ENCODE measurements at regions not wholly inside any gene's neighbourhood (a gene's known extent, or its start where the extent isn't known, plus 50 kb on each side); places are given as distances from the start of the nearest gene placed in this dataset.

GRCh38 chr9:106304401-106304920, 558.5 kb upstream of the ZNF462 start:
- Histone ChIP-seq H3K9me3 (ENCODE audit: insufficient read depth in 2 of 2, low read depth in 1 of 2, low read length in 1 of 2) (no peaks in the 10 kb centered on the region), H3K4me2 (ENCODE audit: insufficient read depth in 1 of 2, low read depth in 2 of 2, low read length in 2 of 2) (no peak overlapping the region), H2AK5ac (ENCODE audit: low read depth, low read length) (no peak overlapping the region), H3K79me1 (ENCODE audit: low read depth, low read length) (no peaks in the 10 kb centered on the region), H3K56ac (replicated peaks; ENCODE audit: insufficient read length, low read depth, low read length) (no peak overlapping the region), H3K18ac (ENCODE audit: extremely low read depth, low read length) (no peak overlapping the region), H2BK12ac (ENCODE audit: low read depth, low read length) (no peak overlapping the region), H3K4me3 (ENCODE audit: extremely low read depth in 1 of 4, insufficient read depth in 2 of 4, low read depth in 3 of 4, low read length in 4 of 4) (no peak overlapping the region), H3K79me2 (ENCODE audit: control insufficient read depth in 1 of 2, insufficient read depth in 2 of 2, low read length in 2 of 2) (no peaks in the 10 kb centered on the region), H3K23ac (ENCODE audit: insufficient read length) (no peak overlapping the region), H3K4ac (replicated peaks; ENCODE audit: insufficient read length, low read depth, low read length) (no peak overlapping the region), H2BK15ac (ENCODE audit: low read length) (no peak overlapping the region), H4K5ac (ENCODE audit: insufficient read length, low read depth, low read length) (no peak overlapping the region), H3K27me3 (replicated peaks in 1 of 4; ENCODE audit: control insufficient read depth in 3 of 4, extremely low read depth in 1 of 4, insufficient read depth in 3 of 4, low read length in 3 of 4) (no peaks in the 10 kb centered on the region), H3K23me2 (ENCODE audit: low read depth, low read length) (no peaks in the 10 kb centered on the region), H4K91ac (replicated peaks; ENCODE audit: insufficient read length, low read length) (no peak overlapping the region), H2BK120ac (replicated peaks; ENCODE audit: low read depth, low read length) (no peak overlapping the region), H3K36me3 (ENCODE audit: control insufficient read depth in 2 of 4, insufficient read depth in 4 of 4, low read length in 3 of 4) (no peaks in the 10 kb centered on the region), H2BK20ac (ENCODE audit: low read length) (no peak overlapping the region), H3K27ac (ENCODE audit: low read depth, low read length) (no peak overlapping the region), H4K8ac (ENCODE audit: extremely low read depth, insufficient read depth, low read length) (no peak overlapping the region), H4K20me1 (replicated peaks in 1 of 2; ENCODE audit: control insufficient read depth in 1 of 2, insufficient read depth in 2 of 2, low read length in 2 of 2) (no peaks in the 10 kb centered on the region), H3K9ac (replicated peaks in 1 of 4; ENCODE audit: extremely low read depth in 1 of 4, low read depth in 3 of 4, low read length in 3 of 4) (no peak overlapping the region), H3K14ac (ENCODE audit: insufficient read length) (no peak overlapping the region), H2BK5ac (ENCODE audit: low read depth, low read length) (no peak overlapping the region), H3K4me1 (replicated peaks in 1 of 4; ENCODE audit: control insufficient read depth in 3 of 4, insufficient read depth in 4 of 4, low read length in 3 of 4) (no peaks in the 10 kb centered on the region), H2AFZ (ENCODE audit: low read length) (no peak overlapping the region)
- no peak for FAIRE-seq
- no peak for TF ChIP-seq EZH2 (IDR thresholded peaks at IDR 0.05; ENCODE audit: low read depth, low read length, severe bottlenecking)
- TF ChIP-seq POU5F1 (IDR thresholded peaks at IDR 0.05; ENCODE audit: low read depth, low read length), result no peak
- no peak for TF ChIP-seq SIN3A (conservative IDR thresholded peaks at IDR 0.05 in 1 of 2, IDR thresholded peaks at IDR 0.05 in 1 of 2; ENCODE audit: low read depth in 1 of 2, low read length in 2 of 2)
- TF ChIP-seq TAF1 (IDR thresholded peaks at IDR 0.05; ENCODE audit: low read depth, low read length), result no peak
- TF ChIP-seq E2F6 (IDR thresholded peaks at IDR 0.05), result no peak
- no peak for TF ChIP-seq GTF2F1 (IDR thresholded peaks at IDR 0.05; ENCODE audit: borderline replicate concordance, low read depth, low read length)
- no peak for TF ChIP-seq KDM5A (IDR thresholded peaks at IDR 0.05; ENCODE audit: low read length)
- TF ChIP-seq NRF1 (IDR thresholded peaks at IDR 0.05; ENCODE audit: low read depth, low read length), result no peak
- no peak for TF ChIP-seq CBX5 (IDR thresholded peaks at IDR 0.05; ENCODE audit: low read depth, low read length)
- no peak for TF ChIP-seq RBBP5 (IDR thresholded peaks at IDR 0.05; ENCODE audit: borderline replicate concordance, low read depth, low read length)
- TF ChIP-seq ZNF274 (IDR thresholded peaks at IDR 0.05; ENCODE audit: borderline replicate concordance, extremely low read depth, low read length), result no peak
- no peak for TF ChIP-seq PHF8 (conservative IDR thresholded peaks at IDR 0.05; ENCODE audit: low read depth, low read length)
- no peak for DNase-seq (ENCODE audit: low read depth in 1 of 2, low spot score in 2 of 2)
- CTCF ChIA-PET (ENCODE audit: partially characterized antibody), result no interaction called here
- WGBS, 2 experiments (ENCODE audit: extremely low coverage in 1 of 2, insufficient coverage in 1 of 2, insufficient read length in 1 of 2, insufficient replicate concordance in 2 of 2, low coverage in 1 of 2, low lambda C conversion rate in 2 of 2, missing lambda C conversion rate in 1 of 2), result 78% methylated on average over 4 of the region's 4 CpGs; no CpG with 5 or more reads in 1 of the 2 experiments
- POLR2A ChIA-PET (ENCODE audit: partially characterized antibody), result no interaction called here

Measured in H1 (cell line).